Stimulated activated CD4-positive, alpha-beta T cell treated with anti-CD3 and anti-CD28 coated beads, Interleukin-1b, Interleukin-23, amount 100 ng/mL, for 4 hours (primary cell): ENCODE measurements at regions not wholly inside any gene's neighbourhood (a gene's known extent, or its start where the extent isn't known, plus 50 kb on each side); places are given as distances from the start of the nearest gene placed in this dataset.

ENCODE experiments used
- DNase-seq, 2 donors: peaks; one replicate each; pipeline ENCODE4 v3.0.0-alpha.2; 2020; ENCODE audit warnings: low read depth in 2 of 2

- DNase-seq = no peak
Observed at GRCh38 chr10:36700123-36700522, 425.3 kb upstream of the ANKRD30A start.

- DNase-seq = no peak
Observed at GRCh38 chr10:36692759-36693158, 432.6 kb upstream of the ANKRD30A start.

- no peak for DNase-seq
Observed at GRCh38 chr10:36688717-36689116, 436.7 kb upstream of the ANKRD30A start.

GRCh38 chr10:36683421-36683820, 442.0 kb upstream of the ANKRD30A start:
- DNase-seq = no peak

- no peak for DNase-seq
Observed at GRCh38 chr10:36681751-36682632, 443.4 kb upstream of the ANKRD30A start.

GRCh38 chr10:36679554-36679953, 445.8 kb upstream of the ANKRD30A start:
- DNase-seq = no peak

- no peak for DNase-seq
Observed at GRCh38 chr10:36677431-36677768, 448.0 kb upstream of the ANKRD30A start.

DNA sequence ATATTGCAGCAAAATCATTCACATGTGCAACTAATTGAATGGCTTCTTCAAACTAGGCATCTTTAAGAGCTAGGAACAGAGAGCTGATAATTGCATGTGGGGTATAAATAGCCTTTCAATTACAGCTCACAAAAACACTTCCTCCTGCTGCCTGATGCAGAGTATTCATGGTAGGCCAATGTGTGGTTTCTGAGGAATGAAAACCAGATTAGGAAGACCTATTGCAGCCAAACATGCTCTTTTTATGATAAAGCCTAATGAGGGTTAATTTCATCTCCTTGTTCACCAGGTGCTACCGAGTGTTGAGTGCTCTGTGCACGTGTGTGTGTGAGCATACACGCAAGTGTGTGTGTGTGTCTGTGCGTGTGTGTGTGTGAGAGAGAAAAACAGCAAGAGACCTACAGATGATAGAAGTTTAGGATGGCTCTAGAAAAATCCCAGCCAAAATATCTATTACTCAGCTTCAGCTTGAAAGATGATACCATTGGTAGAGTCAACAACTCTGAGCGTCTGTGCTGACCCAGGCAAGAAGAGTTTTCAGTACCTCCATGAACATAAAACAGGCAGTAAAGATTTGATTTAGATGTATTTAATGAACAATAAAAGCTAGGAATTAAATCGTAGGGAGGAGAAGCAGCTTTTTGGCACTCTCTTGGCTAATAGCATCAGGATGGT, 448.5 kb upstream of the ANKRD30A start:
- no peak for DNase-seq

DNA sequence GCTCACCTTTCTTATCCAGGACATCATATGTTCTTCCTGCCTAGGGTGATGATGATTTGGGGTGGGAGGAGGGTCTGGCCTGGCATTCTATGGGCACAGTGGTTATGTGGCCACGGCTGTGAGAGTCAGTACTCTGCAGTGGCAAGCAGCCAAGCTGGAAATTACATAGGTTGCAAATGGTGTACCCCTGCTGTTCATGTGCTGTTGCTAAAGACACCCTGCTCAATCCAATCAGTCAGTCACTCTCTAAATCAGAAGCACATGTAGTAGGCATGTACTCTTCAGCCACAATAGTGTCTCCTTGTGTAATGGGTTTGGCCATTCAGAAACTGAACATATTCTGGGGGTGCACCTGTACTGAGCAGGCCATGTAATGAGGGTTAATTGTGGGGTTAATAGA, 449.1 kb upstream of the ANKRD30A start:
- no peak for DNase-seq

DNA sequence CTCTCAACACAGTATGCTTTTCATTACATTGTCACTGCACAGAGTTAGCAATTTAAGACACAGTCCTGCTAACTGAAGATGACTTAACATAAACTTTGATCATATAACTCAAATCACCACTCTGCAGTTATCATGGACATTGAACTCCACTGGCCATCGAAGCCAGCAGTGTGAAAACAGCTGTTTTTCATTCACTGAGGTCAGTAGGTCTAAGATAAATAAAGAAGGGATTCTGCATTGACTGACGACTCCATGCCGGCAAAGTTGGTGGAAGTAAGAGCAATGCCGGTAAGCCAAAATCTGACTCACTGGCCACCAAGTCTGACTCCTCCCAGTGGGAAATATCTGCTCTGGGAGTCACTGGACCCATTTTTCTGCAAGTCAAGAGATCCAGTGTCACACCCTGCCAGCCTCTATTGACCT, 449.9 kb upstream of the ANKRD30A start:
- no peak for DNase-seq

- DNase-seq = no peak
Observed at GRCh38 chr10:36671607-36672006, 453.8 kb upstream of the ANKRD30A start.

- DNase-seq = no peak
Observed at GRCh38 chr10:36670621-36671402, 454.6 kb upstream of the ANKRD30A start.

- DNase-seq = no peak
Observed at GRCh38 chr10:36669615-36670352, 455.6 kb upstream of the ANKRD30A start.

DNA sequence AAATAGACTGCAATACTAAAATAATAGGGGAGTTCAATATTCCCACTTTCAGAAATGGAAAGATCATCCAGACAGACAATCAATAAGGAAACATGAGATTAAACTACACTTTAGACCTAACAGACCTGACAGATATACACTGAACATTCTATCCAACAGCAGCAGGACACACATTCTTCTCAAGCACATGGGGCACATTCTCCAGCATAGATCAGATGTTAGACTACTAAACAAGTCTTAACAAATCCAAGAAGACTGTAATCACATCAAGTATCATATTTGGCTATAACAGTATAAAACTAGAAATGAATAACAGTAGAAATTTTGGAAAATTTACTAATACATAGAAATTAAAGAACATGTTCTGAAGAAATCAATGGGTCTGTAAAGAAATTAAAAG, 458.9 kb upstream of the ANKRD30A start:
- no peak for DNase-seq

- DNase-seq = no peak
Observed at GRCh38 chr10:36662571-36662970, 462.8 kb upstream of the ANKRD30A start.

GRCh38 chr10:36650274-36650673, 475.1 kb upstream of the ANKRD30A start:
- no peak for DNase-seq

DNA sequence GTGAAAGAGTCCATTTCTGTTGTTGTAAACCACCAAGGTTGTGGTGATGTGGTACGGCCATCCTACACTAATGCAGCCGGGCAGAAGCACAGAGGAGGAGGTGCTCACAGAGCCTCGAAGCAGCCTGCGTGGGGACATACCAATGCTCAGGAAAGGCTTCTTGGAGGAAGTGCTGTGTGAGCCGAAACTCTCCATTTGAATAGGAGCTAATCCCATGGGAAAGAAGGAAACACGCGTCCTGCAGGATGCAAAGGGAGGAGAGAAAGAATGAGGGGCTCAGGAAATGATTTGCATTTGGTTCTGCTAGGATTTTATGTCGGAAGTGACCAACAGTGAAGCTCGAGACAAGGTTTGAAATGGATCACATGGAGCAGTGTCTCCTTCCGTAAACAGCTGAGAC, 477.9 kb upstream of the ANKRD30A start:
- DNase-seq = no peak

- DNase-seq = no peak
Observed at GRCh38 chr10:36640626-36641025, 484.8 kb upstream of the ANKRD30A start.

DNA sequence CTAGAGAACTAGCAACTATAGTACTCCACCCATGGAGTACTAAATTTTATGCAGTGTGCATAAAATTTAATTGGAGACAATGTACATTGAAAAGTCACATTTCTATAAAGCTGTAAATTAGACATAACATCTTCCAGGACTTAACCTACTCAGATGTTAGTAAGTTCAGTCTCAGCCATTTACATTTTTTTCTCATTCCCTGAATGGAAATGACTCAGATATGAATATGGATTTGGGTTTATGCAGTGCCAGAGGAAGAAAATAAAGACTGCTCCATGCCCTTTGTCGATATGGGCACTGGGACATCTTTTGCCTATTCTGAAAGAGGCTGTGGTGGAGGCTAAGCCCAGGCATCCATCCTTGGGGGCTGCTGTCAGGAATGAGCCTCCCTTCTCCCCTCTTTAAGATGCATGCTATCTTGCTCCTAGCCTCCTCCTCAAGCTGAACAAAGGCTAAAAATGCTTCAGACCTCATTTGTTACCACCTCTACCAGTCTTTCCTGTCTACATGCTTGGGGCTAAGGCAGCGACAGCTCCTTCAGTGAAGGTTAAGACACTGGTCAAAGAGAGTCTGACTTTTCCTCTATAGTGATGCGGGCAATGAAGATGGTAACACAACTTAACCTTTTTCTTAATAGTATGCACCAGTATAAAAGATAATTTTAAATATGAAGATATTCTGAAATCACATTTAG, 486.8 kb upstream of the ANKRD30A start:
- DNase-seq = no peak

DNA sequence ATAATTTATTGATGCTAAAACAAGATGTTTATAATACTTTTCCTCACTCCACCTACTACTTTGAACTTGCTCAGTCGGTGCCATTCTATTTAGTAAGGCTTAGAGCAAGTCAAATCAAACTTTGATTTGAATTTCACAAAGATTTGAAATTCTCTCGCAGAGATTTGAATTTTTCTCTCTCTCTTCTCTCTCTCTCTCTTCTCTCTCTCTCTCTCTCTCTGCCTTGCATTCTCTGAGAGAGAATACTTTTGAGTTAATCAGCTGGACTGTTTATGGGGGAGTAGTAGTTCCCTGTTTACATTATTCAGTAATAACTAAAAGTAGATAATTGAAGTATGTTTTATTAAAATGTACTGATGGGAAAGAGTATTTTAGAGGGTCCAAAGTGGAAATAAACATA, 488.5 kb upstream of the ANKRD30A start:
- DNase-seq = no peak

- DNase-seq = no peak
Observed at GRCh38 chr10:36636285-36636839, 489.0 kb upstream of the ANKRD30A start.
